ENCODE measurements at regions not wholly inside any gene's neighbourhood (a gene's known extent, or its start where the extent isn't known, plus 50 kb on each side); places are given as distances from the start of the nearest gene placed in this dataset.

DNA sequence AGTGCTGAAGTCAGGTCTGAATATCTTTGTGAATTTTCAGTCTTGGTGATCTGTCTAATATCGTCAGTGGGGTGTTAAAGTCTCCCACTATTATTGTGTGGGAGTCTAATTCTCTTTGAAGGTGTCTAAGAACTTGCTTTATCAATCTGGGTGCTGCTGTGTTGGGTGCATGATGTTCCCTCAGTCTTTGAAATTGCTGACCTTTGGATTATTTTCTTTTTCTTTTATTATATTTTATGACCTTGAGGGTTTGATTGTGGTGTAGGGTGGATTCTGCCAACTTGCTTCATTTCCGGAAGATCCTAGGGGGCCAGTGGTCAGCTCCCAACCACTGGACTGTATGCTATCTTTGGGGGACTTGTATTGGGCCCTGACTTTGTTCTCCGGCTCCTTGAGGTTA is 415.3 kb downstream of the USP25 start:
- TF ChIP-seq, protein P1, sequence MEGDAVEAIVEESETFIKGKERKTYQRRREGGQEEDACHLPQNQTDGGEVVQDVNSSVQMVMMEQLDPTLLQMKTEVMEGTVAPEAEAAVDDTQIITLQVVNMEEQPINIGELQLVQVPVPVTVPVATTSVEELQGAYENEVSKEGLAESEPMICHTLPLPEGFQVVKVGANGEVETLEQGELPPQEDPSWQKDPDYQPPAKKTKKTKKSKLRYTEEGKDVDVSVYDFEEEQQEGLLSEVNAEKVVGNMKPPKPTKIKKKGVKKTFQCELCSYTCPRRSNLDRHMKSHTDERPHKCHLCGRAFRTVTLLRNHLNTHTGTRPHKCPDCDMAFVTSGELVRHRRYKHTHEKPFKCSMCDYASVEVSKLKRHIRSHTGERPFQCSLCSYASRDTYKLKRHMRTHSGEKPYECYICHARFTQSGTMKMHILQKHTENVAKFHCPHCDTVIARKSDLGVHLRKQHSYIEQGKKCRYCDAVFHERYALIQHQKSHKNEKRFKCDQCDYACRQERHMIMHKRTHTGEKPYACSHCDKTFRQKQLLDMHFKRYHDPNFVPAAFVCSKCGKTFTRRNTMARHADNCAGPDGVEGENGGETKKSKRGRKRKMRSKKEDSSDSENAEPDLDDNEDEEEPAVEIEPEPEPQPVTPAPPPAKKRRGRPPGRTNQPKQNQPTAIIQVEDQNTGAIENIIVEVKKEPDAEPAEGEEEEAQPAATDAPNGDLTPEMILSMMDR (IDR thresholded peaks at IDR 0.05; ENCODE audit: low read depth, low read length), result no peak
- no peak overlapping the region for H3K4me3 ChIP-seq (ENCODE audit: low read depth, low read length)
- DNase-seq (ENCODE audit: low read depth, low spot score), result no peak
- in situ Hi-C loops (cut with HindIII; ENCODE audit: low sequenced_read_pairs), result no loop called here

DNA sequence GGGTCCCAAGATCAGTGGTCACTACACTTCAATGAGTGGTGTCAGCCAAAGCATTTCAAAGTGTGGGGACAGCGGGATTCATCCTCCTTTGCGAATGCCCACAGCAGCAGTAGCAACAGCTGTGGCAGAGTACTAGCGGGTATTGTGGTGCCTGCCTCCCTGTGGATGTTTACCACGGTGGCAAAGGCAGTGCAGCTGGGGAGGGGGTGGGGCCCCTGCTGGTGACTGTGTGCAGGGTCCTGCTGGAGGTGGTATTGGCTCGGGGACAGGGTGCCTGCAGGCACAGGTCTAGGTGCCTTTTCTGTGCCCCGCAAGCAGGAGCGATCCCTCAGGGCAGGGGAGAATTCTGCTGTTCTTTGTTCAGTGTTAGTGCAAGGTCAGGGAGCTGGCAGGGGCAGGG is 415.7 kb downstream of the USP25 start:
- DNase-seq (ENCODE audit: low read depth, low spot score), result no peak
- H3K4me3 ChIP-seq (ENCODE audit: low read depth, low read length), result no peak overlapping the region
- TF ChIP-seq, protein P1 (IDR thresholded peaks at IDR 0.05; ENCODE audit: low read depth, low read length), result no peak
- in situ Hi-C loops (cut with HindIII; ENCODE audit: low sequenced_read_pairs), result no loop called here

DNA sequence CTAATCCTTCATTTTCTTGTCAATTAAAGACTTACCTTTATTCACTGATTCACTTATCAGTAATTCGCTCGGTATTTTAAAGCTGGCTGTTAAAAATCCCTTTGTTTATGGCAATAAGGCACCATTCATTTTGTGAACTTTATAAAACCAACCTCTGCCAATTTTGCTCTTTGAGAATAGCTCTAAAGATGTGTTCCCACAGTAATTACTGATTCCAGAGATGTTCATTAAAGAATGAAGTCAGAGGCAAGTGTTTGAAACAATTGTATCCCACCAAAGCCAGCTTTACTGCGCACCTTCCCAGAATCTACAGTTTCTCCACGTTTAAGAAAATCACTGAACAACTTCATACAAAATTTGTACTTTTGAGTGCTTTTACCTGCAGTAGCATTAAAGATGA is 424.5 kb downstream of the USP25 start:
- DNase-seq (ENCODE audit: low read depth, low spot score), result no peak
- H3K4me3 ChIP-seq (ENCODE audit: low read depth, low read length), result no peak overlapping the region
- TF ChIP-seq, protein P1 (IDR thresholded peaks at IDR 0.05; ENCODE audit: low read depth, low read length), result no peak
- in situ Hi-C loops (cut with HindIII; ENCODE audit: low sequenced_read_pairs), result no loop called here

DNA sequence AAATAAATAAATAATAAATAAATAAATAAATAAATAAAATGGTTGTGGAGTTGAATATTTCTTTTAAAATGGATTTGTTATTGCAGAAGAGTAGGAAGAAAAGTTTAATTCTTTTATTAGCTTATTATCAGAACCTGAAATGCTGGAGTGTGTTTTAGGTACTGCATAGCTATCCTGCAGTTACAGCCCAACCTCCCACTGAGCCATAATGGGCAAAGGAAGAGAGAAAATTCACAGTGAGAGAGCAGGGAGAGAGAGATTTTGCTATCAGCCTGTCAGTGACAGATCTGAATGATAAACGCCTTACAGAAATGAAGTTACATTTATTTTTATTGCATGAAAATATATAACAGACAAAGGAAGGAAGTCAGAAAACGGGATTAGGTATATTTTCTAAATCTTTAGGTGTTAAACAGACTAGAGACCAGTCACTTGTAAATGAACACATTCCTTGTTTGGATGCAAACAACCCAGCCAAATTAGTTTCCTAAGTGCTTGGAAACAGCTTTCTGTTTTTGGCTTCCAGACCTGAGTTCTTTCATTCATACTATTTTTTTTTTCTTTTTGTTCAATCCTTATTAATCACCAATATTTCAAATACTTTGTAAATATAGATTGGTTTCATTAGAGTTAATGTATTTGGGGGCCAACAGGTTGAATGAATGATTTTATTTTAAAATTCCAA is 425.3 kb downstream of the USP25 start:
- in situ Hi-C loops (cut with HindIII; ENCODE audit: low sequenced_read_pairs), result no loop called here
- TF ChIP-seq, protein P1 (IDR thresholded peaks at IDR 0.05; ENCODE audit: low read depth, low read length), result no peak
- no peak for DNase-seq (ENCODE audit: low read depth, low spot score)
- no peak overlapping the region for H3K4me3 ChIP-seq (ENCODE audit: low read depth, low read length)

DNA sequence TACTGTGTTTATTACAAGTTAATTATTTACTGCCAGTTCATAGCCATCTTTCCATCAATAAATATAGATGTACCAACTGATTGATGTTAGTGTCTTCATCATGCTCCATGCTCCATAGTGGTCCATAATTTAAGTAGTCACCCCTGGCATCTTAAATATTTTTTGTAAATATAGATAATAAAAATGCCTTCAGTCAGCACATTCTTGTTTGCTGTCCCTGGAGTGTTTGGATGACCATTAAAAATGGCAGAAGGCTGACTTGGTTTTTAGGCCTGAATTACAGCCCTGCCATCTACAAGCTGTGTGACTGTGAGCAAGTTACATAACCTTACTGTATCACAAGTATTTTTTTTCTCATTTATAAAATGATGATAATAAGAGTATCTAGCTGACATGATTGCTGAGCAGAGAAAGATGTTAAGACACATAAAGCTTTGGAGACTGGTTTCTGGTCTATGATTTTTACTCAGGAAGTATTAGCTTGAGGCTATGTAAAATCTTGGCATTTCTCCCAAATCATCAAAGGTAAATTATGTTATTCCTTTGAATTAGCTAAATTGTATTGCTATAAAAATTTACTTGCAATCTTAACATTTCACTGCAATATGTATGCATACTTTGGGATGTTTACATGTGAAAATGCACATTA is 427.2 kb downstream of the USP25 start:
- no peak for DNase-seq (ENCODE audit: low read depth, low spot score)
- in situ Hi-C loops (cut with HindIII; ENCODE audit: low sequenced_read_pairs), result no loop called here
- TF ChIP-seq, protein P1 (IDR thresholded peaks at IDR 0.05; ENCODE audit: low read depth, low read length), result no peak
- no peak overlapping the region for H3K4me3 ChIP-seq (ENCODE audit: low read depth, low read length)

DNA sequence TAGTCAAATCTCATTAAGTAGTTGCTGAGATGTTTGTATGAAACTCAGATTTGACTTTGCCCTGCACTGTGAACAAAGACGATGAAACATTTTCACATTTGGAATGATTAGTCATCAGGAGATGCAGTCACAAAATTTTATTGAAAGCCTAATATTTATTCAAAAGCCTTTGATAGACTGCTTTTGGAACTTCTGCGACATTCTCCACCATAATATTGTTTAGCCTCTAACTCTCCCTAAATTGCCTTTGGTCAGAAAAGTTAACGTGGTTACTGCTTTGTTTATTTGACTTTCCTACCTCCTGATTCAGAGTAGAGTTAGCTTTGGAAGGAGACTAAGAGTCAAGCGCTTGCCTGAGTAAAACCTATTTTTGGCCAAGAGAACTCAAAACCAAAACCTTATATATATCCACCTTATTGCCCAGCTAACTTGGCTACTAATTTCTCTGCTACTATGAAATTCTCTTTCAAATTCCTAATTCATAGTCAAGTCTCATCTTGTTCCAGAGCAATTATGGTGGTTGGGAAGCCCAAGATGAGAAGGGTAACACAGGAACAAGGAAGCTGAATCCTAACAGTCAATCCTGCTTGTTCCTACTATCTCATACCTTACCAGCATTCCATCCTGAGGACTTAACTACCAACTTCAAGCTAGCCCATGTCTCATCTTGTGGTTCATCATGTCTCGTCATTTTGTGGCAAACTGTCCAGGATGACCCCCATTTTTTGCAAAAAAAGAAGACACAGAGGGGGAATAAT is 429.6 kb downstream of the USP25 start:
- DNase-seq (ENCODE audit: low read depth, low spot score), result peak; percentile 59
- no peak overlapping the region for H3K4me3 ChIP-seq (ENCODE audit: low read depth, low read length)
- in situ Hi-C loops (cut with HindIII; ENCODE audit: low sequenced_read_pairs), result no loop called here
- TF ChIP-seq, protein P1 (IDR thresholded peaks at IDR 0.05; ENCODE audit: low read depth, low read length), result no peak

Measured in astrocyte of the spinal cord (primary cell).